Ascending aorta (tissue), 2 donors: ENCODE measurements at regions not wholly inside any gene's neighbourhood (a gene's known extent, or its start where the extent isn't known, plus 50 kb on each side); places are given as distances from the start of the nearest gene placed in this dataset.

Experiments used
- DNase-seq, 2 donors: peaks; one replicate each; pipeline ENCODE4 v3.0.0-alpha.2; 2019; ENCODE audit warnings: low spot score in 2 of 2
- H3K27ac ChIP-seq, 2 donors: fragments of 200-600 bp; sonication (generic); one replicate each; pipeline ENCODE4 v1.5.1; 2016 to 2017; ENCODE audit warnings: mild to moderate bottlenecking in 1 of 2
- H3K27me3 ChIP-seq: fragments of 200-600 bp; sonication (generic); one replicate; pipeline ENCODE4 v1.5.1; 2017
- H3K36me3 ChIP-seq, 2 donors: fragments of 200-600 bp; sonication (generic); one replicate each; pipeline ENCODE4 v1.5.1; 2016
- H3K4me1 ChIP-seq, 2 donors: fragments of 200-600 bp; sonication (generic); one replicate each; pipeline ENCODE4 v1.5.1; 2016 to 2017; ENCODE audit warnings: mild to moderate bottlenecking in 1 of 2
- H3K4me3 ChIP-seq, 2 donors: fragments of 200-600 bp; sonication (generic); one replicate each; pipeline ENCODE4 v1.5.1; 2016 to 2017; ENCODE audit warnings: mild to moderate bottlenecking in 1 of 2
- H3K9me3 ChIP-seq, 2 donors: fragments of 200-600 bp; sonication (generic); one replicate each; pipeline ENCODE4 v1.5.1; 2016
- CTCF ChIP-seq, 3 experiments: fragments of 200-600 bp in 2 of 3; fragments of 450-650 bp in 1 of 3; sonication (generic) in 2 of 3; IDR thresholded peaks; one replicate each; pipeline ENCODE4 v1.5.1; 2016 to 2019; ENCODE audit warnings: antibody characterized with exemption in 3 of 3, mild to moderate bottlenecking in 1 of 3, moderate library complexity in 1 of 3
- intact Hi-C: fragments of 100-400 bp; cut with DNase I; formaldehyde crosslinking; loops from one replicate; pipeline ENCODE4 v1.15.1; 2023

DNA sequence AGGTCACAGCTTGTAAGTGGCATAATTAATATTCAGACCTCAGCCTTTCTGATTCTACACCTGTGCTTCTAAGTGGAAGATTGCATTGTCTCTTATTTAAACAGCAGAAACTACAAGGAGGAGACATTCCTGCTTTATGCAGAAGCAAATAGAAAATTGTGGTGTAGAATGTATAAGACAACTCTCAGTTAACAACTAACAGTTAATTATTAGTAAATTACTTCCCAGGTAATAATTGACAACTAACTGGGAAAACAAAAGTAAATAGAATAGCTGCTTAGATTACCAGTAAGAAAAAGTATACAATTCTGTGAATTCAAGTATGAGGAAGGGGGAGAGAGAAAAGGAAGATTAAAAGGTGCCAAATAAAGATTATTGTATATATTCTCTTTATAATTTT is 1210.5 kb upstream of the GYPC start:
- no peak for TF ChIP-seq CTCF (IDR thresholded peaks at IDR 0.05)
- no peaks in the 10 kb centered on the region for H3K4me1 ChIP-seq

DNA sequence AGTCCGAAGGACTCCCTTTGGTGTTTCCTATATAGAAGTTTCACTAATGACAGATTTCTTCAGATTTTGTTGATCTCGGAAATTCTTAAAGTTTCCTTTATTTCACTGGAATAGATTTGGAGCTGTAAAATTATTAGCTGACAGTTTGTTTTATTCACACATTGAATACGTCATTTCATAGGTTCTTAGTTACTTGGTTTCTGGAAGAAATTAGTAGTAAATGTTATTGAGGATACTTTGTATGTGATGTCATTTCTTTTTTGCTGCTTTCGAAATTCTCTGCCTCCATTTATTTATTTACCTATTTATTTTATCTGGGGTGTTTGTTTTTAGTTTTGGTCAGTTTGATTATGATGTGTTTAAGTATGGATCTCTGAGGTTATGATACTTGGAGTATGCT is 1205.9 kb upstream of the GYPC start:
- intact Hi-C loops, result no loop called here
- Histone ChIP-seq H3K27me3 (no peaks in the 10 kb centered on the region), H3K9me3 (no peaks in the 10 kb centered on the region), H3K27ac (no peak overlapping the region), H3K4me3 (no peak overlapping the region), H3K36me3 (no peaks in the 10 kb centered on the region), H3K4me1 (no peaks in the 10 kb centered on the region)
- no peak for TF ChIP-seq CTCF (IDR thresholded peaks at IDR 0.05)
- no peak for DNase-seq

More for the DNA sequence above, 1210.5 kb upstream of the GYPC start:
- Histone ChIP-seq H3K27ac (no peak overlapping the region), H3K36me3 (no peaks in the 10 kb centered on the region), H3K4me3 (no peak overlapping the region), H3K9me3 (no peaks in the 10 kb centered on the region), H3K27me3 (no peaks in the 10 kb centered on the region)
- intact Hi-C loops, result no loop called here
- no peak for DNase-seq

- H3K27me3 ChIP-seq, result no peaks in the 10 kb centered on the region
- no peaks in the 10 kb centered on the region for H3K4me1 ChIP-seq
- DNase-seq, result no peak
- TF ChIP-seq CTCF (IDR thresholded peaks at IDR 0.05), result no peak
- intact Hi-C loops, result no loop called here
- no peak overlapping the region for H3K4me3 ChIP-seq
- H3K9me3 ChIP-seq, result no peaks in the 10 kb centered on the region
- no peaks in the 10 kb centered on the region for H3K36me3 ChIP-seq
- no peak overlapping the region for H3K27ac ChIP-seq
Observed at GRCh38 chr2:125455110-125455509, 1200.8 kb upstream of the GYPC start.

GRCh38 chr2:125456693-125457363 is 1199.1 kb upstream of the GYPC start:
- DNase-seq, result no peak
- no peak overlapping the region for H3K4me3 ChIP-seq
- intact Hi-C loops, result no loop called here
- H3K27ac ChIP-seq, result no peak overlapping the region
- TF ChIP-seq CTCF (IDR thresholded peaks at IDR 0.05), result no peak
- H3K36me3 ChIP-seq, result no peaks in the 10 kb centered on the region
- no peaks in the 10 kb centered on the region for H3K9me3 ChIP-seq
- no peaks in the 10 kb centered on the region for H3K27me3 ChIP-seq
- no peaks in the 10 kb centered on the region for H3K4me1 ChIP-seq

DNA sequence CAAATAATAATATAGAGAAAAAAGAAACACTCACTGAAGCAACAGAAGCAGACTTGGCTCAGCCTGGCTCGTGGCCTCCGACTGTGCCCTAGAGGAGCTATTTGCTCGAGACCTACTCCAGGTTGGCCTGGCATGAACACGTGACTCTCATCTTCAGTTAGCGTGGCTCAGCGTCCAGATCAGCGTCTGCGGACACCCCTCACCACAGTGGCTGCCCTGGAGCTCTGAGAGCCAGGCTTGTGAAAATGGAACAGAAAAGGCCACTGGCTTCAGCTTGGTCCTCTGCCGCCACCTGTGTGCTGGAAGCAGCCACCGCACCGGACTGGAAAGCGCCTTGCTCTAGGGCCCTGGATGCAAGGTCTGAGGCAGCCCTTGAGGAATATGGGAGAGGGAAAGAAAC is 1184.0 kb upstream of the GYPC start:
- no peak for DNase-seq
- Histone ChIP-seq H3K36me3 (no peaks in the 10 kb centered on the region), H3K4me1 (no peaks in the 10 kb centered on the region), H3K9me3 (no peaks in the 10 kb centered on the region), H3K27ac (no peak overlapping the region), H3K27me3 (no peaks in the 10 kb centered on the region), H3K4me3 (no peak overlapping the region)
- intact Hi-C loops, result no loop called here
- no peak for TF ChIP-seq CTCF (IDR thresholded peaks at IDR 0.05)

DNA sequence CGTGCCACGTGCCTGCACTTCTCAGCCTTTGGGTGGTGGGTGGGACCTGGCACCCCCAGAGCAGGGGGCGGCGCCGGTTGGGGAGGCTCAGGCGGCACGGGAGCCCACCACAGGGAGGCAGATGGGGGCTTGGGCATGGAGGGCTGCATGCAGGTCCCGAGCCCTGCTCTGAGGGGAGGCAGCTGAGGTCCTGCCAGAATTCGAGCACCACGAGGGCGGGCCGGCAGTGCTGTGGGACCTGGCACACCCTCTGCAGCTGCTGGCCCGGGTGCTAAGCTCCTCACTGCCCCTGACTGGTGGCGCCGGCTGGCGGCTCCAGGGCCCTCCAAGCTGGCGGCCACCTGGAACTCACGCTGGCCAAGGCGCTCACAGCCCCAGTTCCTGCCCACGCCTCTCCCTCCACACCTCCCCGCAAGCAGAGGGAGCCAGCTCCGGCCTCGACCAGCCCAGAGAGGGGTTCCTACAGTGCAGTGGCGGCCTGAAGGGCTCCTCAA is 1176.8 kb upstream of the GYPC start:
- no peak for DNase-seq
- Histone ChIP-seq H3K27me3 (no peaks in the 10 kb centered on the region), H3K9me3 (no peaks in the 10 kb centered on the region), H3K36me3 (no peaks in the 10 kb centered on the region), H3K4me1 (no peaks in the 10 kb centered on the region), H3K4me3 (no peak overlapping the region), H3K27ac (no peak overlapping the region)
- intact Hi-C loops, result no loop called here
- TF ChIP-seq CTCF (IDR thresholded peaks at IDR 0.05), result no peak
